HepG2 (cell line): ENCODE measurements at regions not wholly inside any gene's neighbourhood (a gene's known extent, or its start where the extent isn't known, plus 50 kb on each side); places are given as distances from the start of the nearest gene placed in this dataset.

ENCODE experiments used
- ATAC-seq: fragments of 200-7000 bp; cut with Tn5 transposase; 3 replicates; pipeline ENCODE4 v1.9.1; 2020; ENCODE audit warnings: mild to moderate bottlenecking, moderate library complexity
- BruUV-seq: library from RNA; stranded (reverse); fragments of 400-500 nt; replicated peaks from 2 replicates; lab custom pipeline; 2021; lab: Mats Ljungman, UMichigan
- CTCF ChIA-PET: fragments of 300-600 bp; formaldehyde crosslinking; extraction: SDS; loops from one replicate; lab custom pipeline; 2021; ENCODE audit warnings: low total read pairs, inconsistent platforms, low intra/inter-chr PET ratio; lab: Yijun Ruan, JAX
- POLR2A ChIA-PET: fragments of 350-600 bp; sonication (Branson Sonifier 250); formaldehyde crosslinking; loops from one replicate; lab custom pipeline; 2020; ENCODE audit warnings: antibody characterized with exemption, inconsistent platforms; lab: Yijun Ruan, JAX
- DNase-seq: peaks from one replicate; pipeline ENCODE4 v3.0.0-alpha.2; 2015; ENCODE audit warnings: low spot score
- FAIRE-seq: peaks from 3 replicates; lab custom pipeline; 2011; peaks lifted over from hg19 to GRCh38; lab: Jason Lieb, UNC
- H2AFZ ChIP-seq: one replicate; pipeline ENCODE4 v1.6.1; 2011; ENCODE audit warnings: low read length, inconsistent platforms
- H3K27ac ChIP-seq: fragments of 300-600 bp; 3 replicates; pipeline ENCODE4 v1.8.0; 2011; ENCODE audit warnings: mixed run types, mild to moderate bottlenecking, mixed read lengths, low read length, inconsistent platforms; ENCODE audit not compliant: insufficient read depth; ENCODE audit errors: extremely low read length
- H3K27me3 ChIP-seq, 2 experiments: fragments of 200-600 bp in 1 of 2; 2 replicates in 1 of 2; 3 replicates in 1 of 2; pipeline versions ENCODE4 v1.6.0 to v1.8.0; 2011; ENCODE audit warnings: low read length in 2 of 2, mild to moderate bottlenecking in 2 of 2, moderate library complexity in 2 of 2, inconsistent platforms in 1 of 2; ENCODE audit not compliant: insufficient read depth in 2 of 2, control insufficient read depth in 1 of 2
- H3K36me3 ChIP-seq, 2 experiments: fragments of 200-600 bp in 1 of 2; replicated peaks in 1 of 2; 2 replicates in 1 of 2; 3 replicates in 1 of 2; pipeline versions ENCODE4 v1.5.1 to v1.8.0; 2011; ENCODE audit warnings: low read length in 2 of 2, inconsistent platforms in 1 of 2; ENCODE audit not compliant: insufficient read depth in 2 of 2, control insufficient read depth in 1 of 2
- H3K4me1 ChIP-seq: 2 replicates; pipeline ENCODE4 v1.5.1; 2012; ENCODE audit warnings: low read length, inconsistent platforms; ENCODE audit not compliant: insufficient read depth
- H3K4me2 ChIP-seq: 2 replicates; pipeline ENCODE4 v1.6.0; 2011; ENCODE audit warnings: low read depth, low read length, inconsistent platforms
- H3K4me3 ChIP-seq, 3 experiments: fragments of 200-600 bp in 1 of 3; sonication (generic), shearing (Covaris generic) in 1 of 3; replicated peaks in 1 of 3; 2 replicates each; pipeline ENCODE4 v1.5.1; 2011 to 2016; ENCODE audit warnings: low read length in 3 of 3, inconsistent platforms in 2 of 3, low read depth in 2 of 3, mild to moderate bottlenecking in 2 of 3, control low read depth in 1 of 3, mixed read lengths in 1 of 3; ENCODE audit not compliant: insufficient read depth in 1 of 3
- H3K79me2 ChIP-seq: one replicate; pipeline ENCODE4 v1.6.1; 2011; ENCODE audit warnings: low read length, inconsistent platforms; ENCODE audit not compliant: insufficient read depth
- H3K9ac ChIP-seq: 2 replicates; pipeline ENCODE4 v1.6.0; 2011; ENCODE audit warnings: mild to moderate bottlenecking, low read depth, low read length, inconsistent platforms; ENCODE audit not compliant: insufficient read depth
- H3K9me3 ChIP-seq: 2 replicates; pipeline ENCODE4 v1.5.1; 2012; ENCODE audit warnings: mild to moderate bottlenecking, low read length
- H4K20me1 ChIP-seq: 2 replicates; pipeline ENCODE4 v1.6.0; 2011; ENCODE audit warnings: inconsistent platforms, mild to moderate bottlenecking, low read length, moderate library complexity; ENCODE audit not compliant: insufficient read depth
- ATAD3A ChIP-seq: sonication (generic); formaldehyde crosslinking; IDR thresholded peaks from 2 replicates; pipeline ENCODE4 v1.4.0; 2020; ENCODE audit warnings: missing genetic modification reagents
- BRF2 ChIP-seq: sonication (generic); formaldehyde crosslinking; IDR thresholded peaks from 2 replicates; pipeline ENCODE4 v1.8.1; 2022; ENCODE audit warnings: mild to moderate bottlenecking, missing genetic modification reagents
- DMAP1 ChIP-seq: IDR thresholded peaks from 2 replicates; pipeline ENCODE4 v1.6.1; 2016
- HMG20A ChIP-seq: IDR thresholded peaks from 2 replicates; pipeline ENCODE4 v1.6.1; 2016; ENCODE audit warnings: borderline replicate concordance
- HNRNPH1 ChIP-seq: fragments of 200-400 bp; formaldehyde crosslinking; optimal IDR thresholded peaks from 2 replicates; pipeline ENCODE3; 2017; ENCODE audit warnings: mild to moderate bottlenecking, low read depth, low read length
- HNRNPL ChIP-seq: fragments of 200-400 bp; formaldehyde crosslinking; IDR thresholded peaks from 2 replicates; pipeline ENCODE4 v1.6.1; 2017; ENCODE audit warnings: mild to moderate bottlenecking, low read depth, low read length
- HOXA9 ChIP-seq: sonication (generic); formaldehyde crosslinking; IDR thresholded peaks from 2 replicates; pipeline ENCODE4 v1.8.1; 2022; ENCODE audit warnings: missing genetic modification reagents, mild to moderate bottlenecking, moderate library complexity, borderline replicate concordance
- SETDB1 ChIP-seq: sonication (generic); formaldehyde crosslinking; IDR thresholded peaks from 2 replicates; pipeline ENCODE4 v1.5.1; 2020; ENCODE audit warnings: missing genetic modification reagents, mild to moderate bottlenecking, borderline replicate concordance
- ZBTB37 ChIP-seq: sonication (generic); formaldehyde crosslinking; IDR thresholded peaks from 2 replicates; pipeline ENCODE4 v1.4.0; 2020; ENCODE audit warnings: mild to moderate bottlenecking, missing genetic modification reagents
- ZNF232 ChIP-seq: sonication (generic); formaldehyde crosslinking; IDR thresholded peaks from 2 replicates; pipeline ENCODE4 v1.4.0; 2020; ENCODE audit warnings: missing genetic modification reagents, borderline replicate concordance
- ZNF234 ChIP-seq: sonication (generic); formaldehyde crosslinking; conservative IDR thresholded peaks from 2 replicates; pipeline ENCODE4 v1.5.1; 2020; ENCODE audit warnings: mild to moderate bottlenecking, missing genetic modification reagents
- ZNF619 ChIP-seq: sonication (generic); formaldehyde crosslinking; IDR thresholded peaks from 2 replicates; pipeline ENCODE4 v1.4.0; 2020; ENCODE audit warnings: mild to moderate bottlenecking, missing genetic modification reagents
- ZNF75D ChIP-seq: sonication (generic); formaldehyde crosslinking; IDR thresholded peaks from 2 replicates; pipeline ENCODE4 v1.8.1; 2023; ENCODE audit warnings: missing genetic modification reagents, mild to moderate bottlenecking, borderline replicate concordance
- WGBS: methylation state at CpG from one replicate; pipeline ENCODE4 v1.1.6; 2017; ENCODE audit warnings: low lambda C conversion rate; 5-methylcytosine and 5-hydroxymethylcytosine counted together
- in situ Hi-C: cut with HindIII; loops from 2 replicates; pipeline ENCODE4 v1.10.0; 2017; ENCODE audit warnings: low pct_unique_long_range_greater_than_20kb; ENCODE audit not compliant: extremely low pct_ligation_motif_present
- intact Hi-C: fragments of 100-400 bp; cut with micrococcal nuclease; formaldehyde crosslinking; loops from one replicate; pipeline ENCODE4 v1.10.0; 2022; ENCODE audit not compliant: unreplicated experiment

GRCh38 chr4:175996206-175996605 lies 69.4 kb upstream of the WDR17 start:
- H3K36me3 ChIP-seq = no peaks in the 10 kb centered on the region
- no peak overlapping the region for H3K4me2 ChIP-seq
- no peaks in the 10 kb centered on the region for H3K79me2 ChIP-seq
- H3K9ac ChIP-seq = no peak overlapping the region
- FAIRE-seq (no peak), DNase-seq (no peak), ATAC-seq (no peak)
- no peak overlapping the region for H3K4me3 ChIP-seq
- H3K27ac ChIP-seq = no peak overlapping the region
- TF ChIP-seq DMAP1 (CRISPR knock-in tag) = no peak
- no peak for TF ChIP-seq ZNF619 (CRISPR knock-in tag)
- no peak for TF ChIP-seq BRF2 (CRISPR knock-in tag)
- TF ChIP-seq ATAD3A (CRISPR knock-in tag) = no peak
- H3K27me3 ChIP-seq = 0 out of 5 replicates have a peak, but pooled peaks cover 0 to 4% of the 10 kb centered on the region in 2 experiments
- intact Hi-C loops = no loop called here
- no peaks in the 10 kb centered on the region for H3K4me1 ChIP-seq
- ChIA-PET POLR2A (no interaction called here), CTCF (no interaction called here)
- H4K20me1 ChIP-seq = no peaks in the 10 kb centered on the region
- no peaks in the 10 kb centered on the region for H3K9me3 ChIP-seq
- no peak overlapping the region for H2AFZ ChIP-seq
- BruUV-seq = no TSS peak
- in situ Hi-C loops = no loop called here

- H3K79me2 ChIP-seq = no peaks in the 10 kb centered on the region
- BruUV-seq = no TSS peak
- 0 out of 5 replicates have a peak, but pooled peaks cover 0 to 10% of the 10 kb centered on the region in 2 experiments for H3K27me3 ChIP-seq
- no peaks in the 10 kb centered on the region for H3K36me3 ChIP-seq
- no peak overlapping the region for H3K4me3 ChIP-seq
- no peak for DNase-seq
- POLR2A ChIA-PET = no interaction called here
- H3K9me3 ChIP-seq = no peaks in the 10 kb centered on the region
- no peak overlapping the region for H3K4me2 ChIP-seq
- no peaks in the 10 kb centered on the region for H4K20me1 ChIP-seq
- FAIRE-seq = no peak
- H3K9ac ChIP-seq = no peak overlapping the region
- CTCF ChIA-PET = no interaction called here
- TF ChIP-seq HNRNPL (no peak), HNRNPH1 (no peak), HOXA9 (CRISPR knock-in tag) (no peak), ZNF232 (CRISPR knock-in tag) (no peak), SETDB1 (CRISPR knock-in tag) (no peak), ZNF234 (CRISPR knock-in tag) (no peak), ZBTB37 (CRISPR knock-in tag) (no peak), HMG20A (CRISPR knock-in tag) (no peak), ZNF75D (CRISPR knock-in tag) (no peak)
- H3K4me1 ChIP-seq = no peaks in the 10 kb centered on the region
- intact Hi-C loops (no loop called here), in situ Hi-C loops (no loop called here)
- H2AFZ ChIP-seq = no peak overlapping the region
- no peak overlapping the region for H3K27ac ChIP-seq
- WGBS = 28% methylated on average over 2 of the region's 2 CpGs
- no peak for ATAC-seq
Measured at GRCh38 chr4:175997291-175997690, 68.3 kb upstream of the WDR17 start.
